Panc1 (cell line): ENCODE measurements at regions not wholly inside any gene's neighbourhood (a gene's known extent, or its start where the extent isn't known, plus 50 kb on each side); places are given as distances from the start of the nearest gene placed in this dataset.

Experiments
- ATAC-seq: fragments of 200-7000 bp; cut with Tn5 transposase; 2 replicates; pipeline ENCODE4 v1.9.1; 2020; ENCODE audit warnings: mild to moderate bottlenecking, moderate library complexity
- BruUV-seq: library from RNA; stranded (reverse); fragments of 400-500 nt; replicated peaks from 2 replicates; lab custom pipeline; 2021; lab: Mats Ljungman, UMichigan
- CTCF ChIA-PET: fragments of 300-600 bp; sonication (Branson Sonifier 250); formaldehyde crosslinking; loops from one replicate; lab custom pipeline; 2022; ENCODE audit warnings: antibody characterized with exemption; lab: Charles Lee
- POLR2A ChIA-PET: fragments of 300-600 bp; sonication (Branson Sonifier 250); formaldehyde crosslinking; loops from one replicate; lab custom pipeline; 2022; ENCODE audit warnings: antibody characterized with exemption; lab: Charles Lee
- DNase-seq: peaks from one replicate; pipeline ENCODE4 v3.0.0-alpha.2; 2010; ENCODE audit warnings: low read depth, low spot score
- H3K27ac ChIP-seq: 2 replicates; pipeline ENCODE4 v1.5.1; 2011; ENCODE audit warnings: mild to moderate bottlenecking, low read length, inconsistent platforms
- H3K27me3 ChIP-seq: fragments of 200-500 bp; sonication (Bioruptor generic); 2 replicates; pipeline ENCODE4 v1.6.0; 2014; ENCODE audit warnings: low read length, inconsistent platforms; ENCODE audit not compliant: control insufficient read depth, insufficient read depth
- H3K36me3 ChIP-seq: fragments of 200-500 bp; sonication (Bioruptor generic); 2 replicates; pipeline ENCODE4 v1.5.1; 2014; ENCODE audit warnings: inconsistent platforms, mild to moderate bottlenecking, low read length, moderate library complexity; ENCODE audit not compliant: control insufficient read depth, insufficient read depth
- H3K4me1 ChIP-seq: 2 replicates; pipeline ENCODE4 v1.5.1; 2011; ENCODE audit warnings: inconsistent platforms, mild to moderate bottlenecking, low read length, moderate library complexity; ENCODE audit not compliant: control insufficient read depth, insufficient read depth
- H3K4me3 ChIP-seq, 2 experiments: 2 replicates each; pipeline ENCODE4 v1.5.1; 2011 to 2012; ENCODE audit warnings: low read depth in 2 of 2, low read length in 2 of 2, mild to moderate bottlenecking in 2 of 2, inconsistent platforms in 1 of 2, moderate library complexity in 1 of 2
- H3K9me3 ChIP-seq: fragments of 200-500 bp; sonication (Bioruptor generic); 2 replicates; pipeline ENCODE4 v1.5.1; 2014; ENCODE audit warnings: low read depth, mild to moderate bottlenecking, inconsistent platforms, low read length, moderate library complexity; ENCODE audit not compliant: control insufficient read depth, insufficient read depth
- CTCF ChIP-seq: fragments of 450-650 bp; IDR thresholded peaks from 2 replicates; pipeline ENCODE4 v1.5.1; 2017; ENCODE audit warnings: mild to moderate bottlenecking
- POLR2AphosphoS5 ChIP-seq: IDR thresholded peaks from 2 replicates; pipeline ENCODE4 v1.6.1; 2012; ENCODE audit warnings: mild to moderate bottlenecking, low read depth, low read length, moderate library complexity
- SIN3A ChIP-seq: IDR thresholded peaks from 2 replicates; pipeline ENCODE4 v1.6.1; 2012; ENCODE audit warnings: low read depth, mild to moderate bottlenecking, low read length, moderate library complexity, borderline replicate concordance; ENCODE audit not compliant: insufficient read depth
- TCF7L2 ChIP-seq: IDR thresholded peaks from 2 replicates; pipeline ENCODE4 v1.6.1; 2011; ENCODE audit warnings: mild to moderate bottlenecking, low read depth, low read length, inconsistent platforms
- in situ Hi-C: cut with HindIII; loops from 2 replicates; pipeline ENCODE4 v1.10.0; 2016; ENCODE audit warnings: low sequenced_read_pairs, low pct_unique_long_range_greater_than_20kb
- intact Hi-C: fragments of 100-400 bp; cut with micrococcal nuclease; formaldehyde crosslinking; loops from one replicate; pipeline ENCODE4 v1.10.0; 2022; ENCODE audit not compliant: unreplicated experiment
- TF ChIP-seq, protein P1 (sequence below), 2 experiments: IDR thresholded peaks; 2 replicates each; pipeline ENCODE4 v1.6.1; 2011 to 2012; ENCODE audit warnings: low read depth in 2 of 2, control low read depth in 1 of 2, low read length in 1 of 2, mild to moderate bottlenecking in 1 of 2, moderate library complexity in 1 of 2; ENCODE audit not compliant: insufficient read depth in 1 of 2

GRCh38 chr6:12594530-12594893 lies 122.1 kb upstream of the PHACTR1 start:
- Histone ChIP-seq H3K4me3 (no peak overlapping the region), H3K9me3 (no peaks in the 10 kb centered on the region), H3K27me3 (no peaks in the 10 kb centered on the region), H3K36me3 (no peaks in the 10 kb centered on the region), H3K4me1 (no peaks in the 10 kb centered on the region), H3K27ac (peak overlapping the region; percentile 55; the same call in 1 of the 2 replicates)
- intact Hi-C loops (no loop called here), in situ Hi-C loops (no loop called here)
- DNase-seq (no peak), ATAC-seq (no peak)
- BruUV-seq = no TSS peak
- POLR2A ChIA-PET = no interaction called here
- CTCF ChIA-PET = no interaction called here
- TF ChIP-seq POLR2AphosphoS5 (no peak), TCF7L2 (no peak), SIN3A (no peak), CTCF (no peak)
- TF ChIP-seq, protein P1, sequence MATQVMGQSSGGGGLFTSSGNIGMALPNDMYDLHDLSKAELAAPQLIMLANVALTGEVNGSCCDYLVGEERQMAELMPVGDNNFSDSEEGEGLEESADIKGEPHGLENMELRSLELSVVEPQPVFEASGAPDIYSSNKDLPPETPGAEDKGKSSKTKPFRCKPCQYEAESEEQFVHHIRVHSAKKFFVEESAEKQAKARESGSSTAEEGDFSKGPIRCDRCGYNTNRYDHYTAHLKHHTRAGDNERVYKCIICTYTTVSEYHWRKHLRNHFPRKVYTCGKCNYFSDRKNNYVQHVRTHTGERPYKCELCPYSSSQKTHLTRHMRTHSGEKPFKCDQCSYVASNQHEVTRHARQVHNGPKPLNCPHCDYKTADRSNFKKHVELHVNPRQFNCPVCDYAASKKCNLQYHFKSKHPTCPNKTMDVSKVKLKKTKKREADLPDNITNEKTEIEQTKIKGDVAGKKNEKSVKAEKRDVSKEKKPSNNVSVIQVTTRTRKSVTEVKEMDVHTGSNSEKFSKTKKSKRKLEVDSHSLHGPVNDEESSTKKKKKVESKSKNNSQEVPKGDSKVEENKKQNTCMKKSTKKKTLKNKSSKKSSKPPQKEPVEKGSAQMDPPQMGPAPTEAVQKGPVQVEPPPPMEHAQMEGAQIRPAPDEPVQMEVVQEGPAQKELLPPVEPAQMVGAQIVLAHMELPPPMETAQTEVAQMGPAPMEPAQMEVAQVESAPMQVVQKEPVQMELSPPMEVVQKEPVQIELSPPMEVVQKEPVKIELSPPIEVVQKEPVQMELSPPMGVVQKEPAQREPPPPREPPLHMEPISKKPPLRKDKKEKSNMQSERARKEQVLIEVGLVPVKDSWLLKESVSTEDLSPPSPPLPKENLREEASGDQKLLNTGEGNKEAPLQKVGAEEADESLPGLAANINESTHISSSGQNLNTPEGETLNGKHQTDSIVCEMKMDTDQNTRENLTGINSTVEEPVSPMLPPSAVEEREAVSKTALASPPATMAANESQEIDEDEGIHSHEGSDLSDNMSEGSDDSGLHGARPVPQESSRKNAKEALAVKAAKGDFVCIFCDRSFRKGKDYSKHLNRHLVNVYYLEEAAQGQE (IDR thresholded peaks at IDR 0.05; ENCODE audit: insufficient read depth in 1 of 2, low read depth in 2 of 2, low read length in 1 of 2) = no peak

- DNase-seq = no peak
- ChIA-PET POLR2A (no interaction called here), CTCF (no interaction called here)
Measured at GRCh38 chr6:12595161-12595811, 121.3 kb upstream of the PHACTR1 start.

More at GRCh38 chr6:12595161-12595811, 121.3 kb upstream of the PHACTR1 start:
- no peaks in the 10 kb centered on the region for H3K27me3 ChIP-seq
- no peak overlapping the region for H3K4me3 ChIP-seq
- BruUV-seq = no TSS peak
- in situ Hi-C loops (no loop called here), intact Hi-C loops (no loop called here)
- no peaks in the 10 kb centered on the region for H3K4me1 ChIP-seq
- H3K27ac ChIP-seq = peak overlapping the region; percentile 34; the same call in 1 of the 2 replicates
- no peaks in the 10 kb centered on the region for H3K9me3 ChIP-seq
- TF ChIP-seq POLR2AphosphoS5 (no peak), TCF7L2 (no peak), CTCF (no peak), SIN3A (no peak)
- TF ChIP-seq, protein P1 (IDR thresholded peaks at IDR 0.05; ENCODE audit: insufficient read depth in 1 of 2, low read depth in 2 of 2, low read length in 1 of 2) = no peak
- H3K36me3 ChIP-seq = no peaks in the 10 kb centered on the region
- no peak for ATAC-seq
